ENCODE measurements at regions not wholly inside any gene's neighbourhood (a gene's known extent, or its start where the extent isn't known, plus 50 kb on each side); places are given as distances from the start of the nearest gene placed in this dataset.
A peak's percentile ranks its signal among the peaks of the same experiment; 100 is the strongest.

DNA sequence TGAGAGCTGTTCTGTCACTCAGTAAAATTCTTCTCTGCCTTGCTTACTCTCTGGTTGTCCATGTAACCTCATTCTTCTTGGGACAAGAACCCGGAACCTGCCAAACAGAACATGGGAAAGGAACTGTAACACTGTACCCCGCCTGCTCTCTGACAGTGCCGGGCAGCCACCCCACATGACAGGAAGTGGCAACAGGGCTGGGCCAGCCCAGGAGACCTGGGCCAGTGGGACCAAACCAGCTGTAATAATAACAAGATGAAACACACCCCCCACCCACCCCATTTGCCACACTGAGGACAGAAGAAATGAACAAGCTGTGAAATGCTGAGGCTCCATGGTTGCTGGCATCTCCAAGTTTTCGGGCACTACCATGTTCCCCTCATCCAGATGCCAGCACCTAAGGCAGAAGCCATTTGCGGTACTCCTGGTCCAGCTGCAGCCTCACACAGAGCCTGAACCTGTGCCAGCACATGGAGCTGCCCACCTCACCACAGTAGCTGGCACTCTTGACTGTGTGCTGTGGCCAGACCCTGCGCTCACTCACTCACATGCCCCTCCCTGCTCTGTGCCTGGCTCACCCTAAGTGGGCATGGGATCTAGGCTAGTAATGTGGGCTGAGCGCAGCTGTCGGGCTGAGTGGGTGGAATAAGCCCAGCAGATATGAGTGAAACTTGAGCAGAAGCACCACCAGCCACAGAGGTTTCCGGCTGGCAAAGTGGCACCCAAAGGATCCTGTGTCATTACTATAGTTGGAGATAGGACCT lies 126.2 kb upstream of the UGT8 start:
- TF ChIP-seq, protein P1, sequence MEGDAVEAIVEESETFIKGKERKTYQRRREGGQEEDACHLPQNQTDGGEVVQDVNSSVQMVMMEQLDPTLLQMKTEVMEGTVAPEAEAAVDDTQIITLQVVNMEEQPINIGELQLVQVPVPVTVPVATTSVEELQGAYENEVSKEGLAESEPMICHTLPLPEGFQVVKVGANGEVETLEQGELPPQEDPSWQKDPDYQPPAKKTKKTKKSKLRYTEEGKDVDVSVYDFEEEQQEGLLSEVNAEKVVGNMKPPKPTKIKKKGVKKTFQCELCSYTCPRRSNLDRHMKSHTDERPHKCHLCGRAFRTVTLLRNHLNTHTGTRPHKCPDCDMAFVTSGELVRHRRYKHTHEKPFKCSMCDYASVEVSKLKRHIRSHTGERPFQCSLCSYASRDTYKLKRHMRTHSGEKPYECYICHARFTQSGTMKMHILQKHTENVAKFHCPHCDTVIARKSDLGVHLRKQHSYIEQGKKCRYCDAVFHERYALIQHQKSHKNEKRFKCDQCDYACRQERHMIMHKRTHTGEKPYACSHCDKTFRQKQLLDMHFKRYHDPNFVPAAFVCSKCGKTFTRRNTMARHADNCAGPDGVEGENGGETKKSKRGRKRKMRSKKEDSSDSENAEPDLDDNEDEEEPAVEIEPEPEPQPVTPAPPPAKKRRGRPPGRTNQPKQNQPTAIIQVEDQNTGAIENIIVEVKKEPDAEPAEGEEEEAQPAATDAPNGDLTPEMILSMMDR (IDR thresholded peaks at IDR 0.05; ENCODE audit: borderline replicate concordance, extremely low read depth, insufficient read depth) = no peak
- intact Hi-C loops (cut with DNase I) = no loop called here
- H3K9ac ChIP-seq (ENCODE audit: low read length in 3 of 3) = no peak overlapping the region

DNA sequence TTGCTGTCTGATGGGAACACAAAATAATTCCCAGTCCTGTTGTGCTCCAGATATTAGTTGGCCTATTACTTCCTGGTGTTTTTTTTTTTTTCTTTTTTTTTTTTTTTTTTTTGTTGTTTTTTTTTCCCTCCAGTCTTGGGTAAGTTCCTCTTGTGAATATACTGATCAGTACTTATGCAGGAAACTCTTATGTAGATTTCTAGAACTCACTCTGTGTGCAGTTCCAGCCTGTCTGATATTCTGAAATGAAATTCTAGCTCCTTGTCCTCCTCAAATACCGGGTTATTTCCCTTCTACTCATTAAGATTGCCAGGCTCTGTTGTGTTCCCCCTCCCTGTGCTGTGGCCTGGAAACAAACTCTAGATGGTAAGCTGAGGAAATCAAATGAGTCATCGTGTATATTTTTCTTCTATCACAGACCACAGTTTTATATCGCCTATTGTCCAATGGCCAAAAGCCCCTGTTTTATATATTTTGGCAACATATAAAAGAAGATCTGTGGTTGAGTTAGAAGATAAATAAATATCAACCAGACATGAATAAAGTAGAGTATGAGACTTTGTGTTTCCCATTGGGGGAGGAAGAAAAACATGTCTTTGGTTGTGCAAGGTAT lies 124.3 kb upstream of the UGT8 start:
- DNase-seq = no peak

More for the DNA sequence above, 126.2 kb upstream of the UGT8 start:
- Histone ChIP-seq H3K27ac (ENCODE audit: low read depth in 2 of 2, low read length in 2 of 2) (no peak overlapping the region), H3K27me3 (ENCODE audit: control insufficient read depth, insufficient read depth, low read length) (no peaks in the 10 kb centered on the region), H3K4me3 (ENCODE audit: low read length in 3 of 3) (no peak overlapping the region), H3K9me3 (ENCODE audit: control insufficient read depth in 2 of 3, insufficient read depth in 1 of 3, low read length in 3 of 3) (no peaks in the 10 kb centered on the region), H3K4me1 (ENCODE audit: control insufficient read depth in 2 of 3, insufficient read depth in 2 of 3, low read depth in 1 of 3, low read length in 3 of 3) (no peaks in the 10 kb centered on the region), H3K36me3 (ENCODE audit: control insufficient read depth in 2 of 3, insufficient read depth in 3 of 3, low read length in 3 of 3) (no peaks in the 10 kb centered on the region)
- FAIRE-seq = no peak
- peak in 1 of 5 donors; percentile 54 for DNase-seq

DNA sequence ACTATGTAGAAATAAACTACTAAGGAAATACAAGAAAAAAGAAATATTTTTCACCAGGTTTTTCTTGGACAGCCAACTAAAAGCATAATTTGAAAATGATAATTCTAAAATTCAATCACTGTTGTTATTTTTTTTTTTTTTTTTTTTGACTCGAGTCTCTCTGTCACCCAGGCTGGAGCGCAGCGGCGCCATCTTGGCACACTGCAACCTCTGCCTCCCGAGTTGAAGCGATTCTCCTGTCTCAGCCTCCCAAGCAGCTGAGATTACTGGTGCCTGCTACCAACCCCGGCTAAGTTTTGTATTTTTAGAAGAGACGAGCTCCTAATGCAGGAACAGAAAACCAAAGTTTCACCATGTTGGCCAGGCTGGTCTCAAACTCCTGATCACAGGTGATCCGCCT lies 122.3 kb upstream of the UGT8 start:
- TF ChIP-seq, protein P1 (IDR thresholded peaks at IDR 0.05; ENCODE audit: borderline replicate concordance, extremely low read depth, insufficient read depth) = no peak
- FAIRE-seq = no peak
- Histone ChIP-seq H3K9ac (ENCODE audit: low read length in 3 of 3) (no peak overlapping the region), H3K4me1 (ENCODE audit: control insufficient read depth in 2 of 3, insufficient read depth in 2 of 3, low read depth in 1 of 3, low read length in 3 of 3) (no peaks in the 10 kb centered on the region), H3K27me3 (ENCODE audit: control insufficient read depth, insufficient read depth, low read length) (no peaks in the 10 kb centered on the region), H3K36me3 (ENCODE audit: control insufficient read depth in 2 of 3, insufficient read depth in 3 of 3, low read length in 3 of 3) (no peaks in the 10 kb centered on the region), H3K9me3 (ENCODE audit: control insufficient read depth in 2 of 3, insufficient read depth in 1 of 3, low read length in 3 of 3) (no peaks in the 10 kb centered on the region), H3K4me3 (ENCODE audit: low read length in 3 of 3) (no peak overlapping the region), H3K27ac (ENCODE audit: low read depth in 2 of 2, low read length in 2 of 2) (no peak overlapping the region)
- DNase-seq = no peak
- intact Hi-C loops (cut with DNase I) = no loop called here

More for the DNA sequence above, 124.3 kb upstream of the UGT8 start:
- Histone ChIP-seq H3K4me3 (ENCODE audit: low read length in 3 of 3) (no peak overlapping the region), H3K9me3 (ENCODE audit: control insufficient read depth in 2 of 3, insufficient read depth in 1 of 3, low read length in 3 of 3) (no peaks in the 10 kb centered on the region), H3K27me3 (ENCODE audit: control insufficient read depth, insufficient read depth, low read length) (no peaks in the 10 kb centered on the region), H3K27ac (ENCODE audit: low read depth in 2 of 2, low read length in 2 of 2) (no peak overlapping the region), H3K36me3 (ENCODE audit: control insufficient read depth in 2 of 3, insufficient read depth in 3 of 3, low read length in 3 of 3) (no peaks in the 10 kb centered on the region), H3K9ac (ENCODE audit: low read length in 3 of 3) (no peak overlapping the region), H3K4me1 (ENCODE audit: control insufficient read depth in 2 of 3, insufficient read depth in 2 of 3, low read depth in 1 of 3, low read length in 3 of 3) (no peaks in the 10 kb centered on the region)
- intact Hi-C loops (cut with DNase I) = no loop called here
- no peak for FAIRE-seq
- TF ChIP-seq, protein P1 (IDR thresholded peaks at IDR 0.05; ENCODE audit: borderline replicate concordance, extremely low read depth, insufficient read depth) = no peak
